ENCODE measurements at regions not wholly inside any gene's neighbourhood (a gene's known extent, or its start where the extent isn't known, plus 50 kb on each side); places are given as distances from the start of the nearest gene placed in this dataset.

DNA sequence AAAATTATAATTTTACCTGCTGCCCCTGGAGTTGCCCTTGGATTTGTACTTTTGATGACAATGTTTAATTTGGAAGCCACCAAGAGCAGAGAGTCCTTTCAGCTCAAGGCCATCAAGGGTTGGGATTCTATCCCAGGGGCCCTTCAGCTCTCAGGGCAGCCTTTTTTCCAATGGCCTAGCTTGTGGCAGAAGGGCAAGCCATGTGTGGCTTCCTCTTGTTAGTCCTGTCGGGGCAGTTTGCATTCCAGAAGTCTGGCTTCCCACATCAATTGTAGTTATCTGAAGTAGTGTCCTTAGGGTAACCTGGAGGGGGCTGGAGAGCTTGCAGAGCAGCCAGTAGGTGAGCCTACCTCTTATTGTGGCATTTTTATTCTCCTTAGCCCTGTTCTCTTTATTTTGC is 569.4 kb downstream of the TRAM1L1 start:
- POLR2A ChIA-PET, result no interaction called here
- ATAC-seq (no peak), FAIRE-seq (no peak), DNase-seq (ENCODE audit: low spot score) (no peak)
- H3K36me3 ChIP-seq (replicated peaks in 1 of 2; ENCODE audit: control insufficient read depth in 1 of 2, insufficient read depth in 2 of 2, low read length in 2 of 2), result no peaks in the 10 kb centered on the region
- no peaks in the 10 kb centered on the region for H4K20me1 ChIP-seq (ENCODE audit: insufficient read depth, low read length)
- H3K9ac ChIP-seq (ENCODE audit: insufficient read depth, low read depth, low read length), result no peak overlapping the region
- no peak overlapping the region for H3K4me3 ChIP-seq (replicated peaks in 1 of 3; ENCODE audit: insufficient read depth in 1 of 3, low read depth in 2 of 3, low read length in 3 of 3)
- no peak overlapping the region for H3K4me2 ChIP-seq (ENCODE audit: low read depth, low read length)
- H3K27ac ChIP-seq (ENCODE audit: extremely low read length, insufficient read depth, low read length), result no peak overlapping the region
- no peaks in the 10 kb centered on the region for H3K79me2 ChIP-seq (ENCODE audit: insufficient read depth, low read length)
- no peaks in the 10 kb centered on the region for H3K4me1 ChIP-seq (ENCODE audit: insufficient read depth, low read length)
- no peak overlapping the region for H2AFZ ChIP-seq (ENCODE audit: low read length)
- no peaks in the 10 kb centered on the region for H3K27me3 ChIP-seq (ENCODE audit: control insufficient read depth in 1 of 2, insufficient read depth in 2 of 2, low read length in 2 of 2)
- in situ Hi-C loops (cut with HindIII; ENCODE audit: extremely low pct_ligation_motif_present, low pct_unique_long_range_greater_than_20kb) (no loop called here), intact Hi-C loops (cut with micrococcal nuclease; ENCODE audit: unreplicated experiment) (no loop called here)
- no peaks in the 10 kb centered on the region for H3K9me3 ChIP-seq (ENCODE audit: low read length)
- no TSS peak for BruUV-seq (replicated peaks)
- WGBS (ENCODE audit: low lambda C conversion rate), result no CpG with 5 or more reads among the region's 1 CpG
- CTCF ChIA-PET (ENCODE audit: low intra/inter-chr PET ratio, low total read pairs), result no interaction called here
- TF ChIP-seq TGIF2 (CRISPR knock-in tag; IDR thresholded peaks at IDR 0.05) (no peak), REXO4 (CRISPR knock-in tag; IDR thresholded peaks at IDR 0.05; ENCODE audit: borderline replicate concordance) (no peak), CENPT (CRISPR knock-in tag; IDR thresholded peaks at IDR 0.05; ENCODE audit: low read depth) (no peak), FOXA1 (IDR thresholded peaks at IDR 0.05) (no peak), FOXA1 (CRISPR knock-in tag; IDR thresholded peaks at IDR 0.05) (no peak), NONO (IDR thresholded peaks at IDR 0.05) (no peak), NONO (CRISPR knock-in tag; conservative IDR thresholded peaks at IDR 0.05) (no peak), ZNF230 (CRISPR knock-in tag; IDR thresholded peaks at IDR 0.05) (no peak), RFX5 (IDR thresholded peaks at IDR 0.05; ENCODE audit: low read depth, low read length) (no peak), GATAD1 (CRISPR knock-in tag; IDR thresholded peaks at IDR 0.05) (no peak), SMARCE1 (IDR thresholded peaks at IDR 0.05; ENCODE audit: borderline replicate concordance) (no peak), DNMT3B (CRISPR knock-in tag; conservative IDR thresholded peaks at IDR 0.05) (no peak), RBM22 (optimal IDR thresholded peaks at IDR 0.05; ENCODE audit: low read length) (no peak), ZNF205 (CRISPR knock-in tag; IDR thresholded peaks at IDR 0.05) (no peak), MEIS1 (CRISPR knock-in tag; IDR thresholded peaks at IDR 0.05; ENCODE audit: borderline replicate concordance) (no peak)
- TF ChIP-seq, protein P1, sequence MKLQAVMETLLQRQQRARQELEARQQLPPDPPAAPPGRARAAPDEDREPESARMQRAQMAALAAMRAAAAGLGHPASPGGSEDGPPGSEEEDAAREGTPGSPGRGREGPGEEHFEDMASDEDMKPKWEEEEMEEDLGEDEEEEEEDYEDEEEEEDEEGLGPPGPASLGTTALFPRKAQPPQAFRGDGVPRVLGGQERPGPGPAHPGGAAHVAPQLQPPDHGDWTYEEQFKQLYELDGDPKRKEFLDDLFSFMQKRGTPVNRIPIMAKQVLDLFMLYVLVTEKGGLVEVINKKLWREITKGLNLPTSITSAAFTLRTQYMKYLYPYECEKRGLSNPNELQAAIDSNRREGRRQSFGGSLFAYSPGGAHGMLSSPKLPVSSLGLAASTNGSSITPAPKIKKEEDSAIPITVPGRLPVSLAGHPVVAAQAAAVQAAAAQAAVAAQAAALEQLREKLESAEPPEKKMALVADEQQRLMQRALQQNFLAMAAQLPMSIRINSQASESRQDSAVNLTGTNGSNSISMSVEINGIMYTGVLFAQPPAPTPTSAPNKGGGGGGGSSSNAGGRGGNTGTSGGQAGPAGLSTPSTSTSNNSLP (IDR thresholded peaks at IDR 0.05; ENCODE audit: low read depth, low read length), result no peak
- TF ChIP-seq, protein P2, sequence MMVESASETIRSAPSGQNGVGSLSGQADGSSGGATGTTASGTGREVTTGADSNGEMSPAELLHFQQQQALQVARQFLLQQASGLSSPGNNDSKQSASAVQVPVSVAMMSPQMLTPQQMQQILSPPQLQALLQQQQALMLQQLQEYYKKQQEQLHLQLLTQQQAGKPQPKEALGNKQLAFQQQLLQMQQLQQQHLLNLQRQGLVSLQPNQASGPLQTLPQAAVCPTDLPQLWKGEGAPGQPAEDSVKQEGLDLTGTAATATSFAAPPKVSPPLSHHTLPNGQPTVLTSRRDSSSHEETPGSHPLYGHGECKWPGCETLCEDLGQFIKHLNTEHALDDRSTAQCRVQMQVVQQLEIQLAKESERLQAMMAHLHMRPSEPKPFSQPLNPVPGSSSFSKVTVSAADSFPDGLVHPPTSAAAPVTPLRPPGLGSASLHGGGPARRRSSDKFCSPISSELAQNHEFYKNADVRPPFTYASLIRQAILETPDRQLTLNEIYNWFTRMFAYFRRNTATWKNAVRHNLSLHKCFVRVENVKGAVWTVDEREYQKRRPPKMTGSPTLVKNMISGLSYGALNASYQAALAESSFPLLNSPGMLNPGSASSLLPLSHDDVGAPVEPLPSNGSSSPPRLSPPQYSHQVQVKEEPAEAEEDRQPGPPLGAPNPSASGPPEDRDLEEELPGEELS (CRISPR knock-in tag; IDR thresholded peaks at IDR 0.05), result no peak
- TF ChIP-seq, protein P3, sequence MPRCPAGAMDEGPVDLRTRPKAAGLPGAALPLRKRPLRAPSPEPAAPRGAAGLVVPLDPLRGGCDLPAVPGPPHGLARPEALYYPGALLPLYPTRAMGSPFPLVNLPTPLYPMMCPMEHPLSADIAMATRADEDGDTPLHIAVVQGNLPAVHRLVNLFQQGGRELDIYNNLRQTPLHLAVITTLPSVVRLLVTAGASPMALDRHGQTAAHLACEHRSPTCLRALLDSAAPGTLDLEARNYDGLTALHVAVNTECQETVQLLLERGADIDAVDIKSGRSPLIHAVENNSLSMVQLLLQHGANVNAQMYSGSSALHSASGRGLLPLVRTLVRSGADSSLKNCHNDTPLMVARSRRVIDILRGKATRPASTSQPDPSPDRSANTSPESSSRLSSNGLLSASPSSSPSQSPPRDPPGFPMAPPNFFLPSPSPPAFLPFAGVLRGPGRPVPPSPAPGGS (CRISPR knock-in tag; IDR thresholded peaks at IDR 0.05), result no peak
- TF ChIP-seq, protein P4, sequence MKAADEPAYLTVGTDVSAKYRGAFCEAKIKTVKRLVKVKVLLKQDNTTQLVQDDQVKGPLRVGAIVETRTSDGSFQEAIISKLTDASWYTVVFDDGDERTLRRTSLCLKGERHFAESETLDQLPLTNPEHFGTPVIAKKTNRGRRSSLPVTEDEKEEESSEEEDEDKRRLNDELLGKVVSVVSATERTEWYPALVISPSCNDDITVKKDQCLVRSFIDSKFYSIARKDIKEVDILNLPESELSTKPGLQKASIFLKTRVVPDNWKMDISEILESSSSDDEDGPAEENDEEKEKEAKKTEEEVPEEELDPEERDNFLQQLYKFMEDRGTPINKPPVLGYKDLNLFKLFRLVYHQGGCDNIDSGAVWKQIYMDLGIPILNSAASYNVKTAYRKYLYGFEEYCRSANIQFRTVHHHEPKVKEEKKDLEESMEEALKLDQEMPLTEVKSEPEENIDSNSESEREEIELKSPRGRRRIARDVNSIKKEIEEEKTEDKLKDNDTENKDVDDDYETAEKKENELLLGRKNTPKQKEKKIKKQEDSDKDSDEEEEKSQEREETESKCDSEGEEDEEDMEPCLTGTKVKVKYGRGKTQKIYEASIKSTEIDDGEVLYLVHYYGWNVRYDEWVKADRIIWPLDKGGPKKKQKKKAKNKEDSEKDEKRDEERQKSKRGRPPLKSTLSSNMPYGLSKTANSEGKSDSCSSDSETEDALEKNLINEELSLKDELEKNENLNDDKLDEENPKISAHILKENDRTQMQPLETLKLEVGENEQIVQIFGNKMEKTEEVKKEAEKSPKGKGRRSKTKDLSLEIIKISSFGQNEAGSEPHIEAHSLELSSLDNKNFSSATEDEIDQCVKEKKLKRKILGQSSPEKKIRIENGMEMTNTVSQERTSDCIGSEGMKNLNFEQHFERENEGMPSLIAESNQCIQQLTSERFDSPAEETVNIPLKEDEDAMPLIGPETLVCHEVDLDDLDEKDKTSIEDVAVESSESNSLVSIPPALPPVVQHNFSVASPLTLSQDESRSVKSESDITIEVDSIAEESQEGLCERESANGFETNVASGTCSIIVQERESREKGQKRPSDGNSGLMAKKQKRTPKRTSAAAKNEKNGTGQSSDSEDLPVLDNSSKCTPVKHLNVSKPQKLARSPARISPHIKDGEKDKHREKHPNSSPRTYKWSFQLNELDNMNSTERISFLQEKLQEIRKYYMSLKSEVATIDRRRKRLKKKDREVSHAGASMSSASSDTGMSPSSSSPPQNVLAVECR (CRISPR knock-in tag; IDR thresholded peaks at IDR 0.05; ENCODE audit: borderline replicate concordance), result no peak

Measured in HepG2 (cell line).